ENCODE measurements at regions not wholly inside any gene's neighbourhood (a gene's known extent, or its start where the extent isn't known, plus 50 kb on each side); places are given as distances from the start of the nearest gene placed in this dataset.

DNA sequence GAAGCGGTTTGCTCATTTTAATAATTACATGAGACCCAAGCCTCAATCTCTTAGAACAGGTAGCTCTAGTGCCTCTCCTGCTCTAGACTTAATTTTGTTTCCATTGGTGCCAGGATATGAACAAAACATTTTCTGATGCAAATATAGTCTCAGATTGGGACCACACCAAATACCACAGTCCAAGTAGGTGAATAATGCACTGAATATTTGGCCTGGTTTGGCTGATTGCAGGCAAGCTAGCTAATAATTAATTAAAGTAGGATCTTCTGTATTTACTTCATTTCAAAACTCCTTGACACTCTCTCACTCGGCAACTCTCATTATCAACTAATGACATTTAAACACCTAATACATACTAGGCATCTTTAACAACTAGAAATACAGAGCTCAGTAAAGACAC lies 219.6 kb downstream of the LTN1 start:
- TF ChIP-seq, protein P1, sequence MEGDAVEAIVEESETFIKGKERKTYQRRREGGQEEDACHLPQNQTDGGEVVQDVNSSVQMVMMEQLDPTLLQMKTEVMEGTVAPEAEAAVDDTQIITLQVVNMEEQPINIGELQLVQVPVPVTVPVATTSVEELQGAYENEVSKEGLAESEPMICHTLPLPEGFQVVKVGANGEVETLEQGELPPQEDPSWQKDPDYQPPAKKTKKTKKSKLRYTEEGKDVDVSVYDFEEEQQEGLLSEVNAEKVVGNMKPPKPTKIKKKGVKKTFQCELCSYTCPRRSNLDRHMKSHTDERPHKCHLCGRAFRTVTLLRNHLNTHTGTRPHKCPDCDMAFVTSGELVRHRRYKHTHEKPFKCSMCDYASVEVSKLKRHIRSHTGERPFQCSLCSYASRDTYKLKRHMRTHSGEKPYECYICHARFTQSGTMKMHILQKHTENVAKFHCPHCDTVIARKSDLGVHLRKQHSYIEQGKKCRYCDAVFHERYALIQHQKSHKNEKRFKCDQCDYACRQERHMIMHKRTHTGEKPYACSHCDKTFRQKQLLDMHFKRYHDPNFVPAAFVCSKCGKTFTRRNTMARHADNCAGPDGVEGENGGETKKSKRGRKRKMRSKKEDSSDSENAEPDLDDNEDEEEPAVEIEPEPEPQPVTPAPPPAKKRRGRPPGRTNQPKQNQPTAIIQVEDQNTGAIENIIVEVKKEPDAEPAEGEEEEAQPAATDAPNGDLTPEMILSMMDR (IDR thresholded peaks at IDR 0.05 in 2 of 3, conservative IDR thresholded peaks at IDR 0.05 in 1 of 3; ENCODE audit: insufficient read depth in 2 of 3, low read depth in 1 of 3, low read length in 3 of 3), result no peak
- TF ChIP-seq, protein P2, sequence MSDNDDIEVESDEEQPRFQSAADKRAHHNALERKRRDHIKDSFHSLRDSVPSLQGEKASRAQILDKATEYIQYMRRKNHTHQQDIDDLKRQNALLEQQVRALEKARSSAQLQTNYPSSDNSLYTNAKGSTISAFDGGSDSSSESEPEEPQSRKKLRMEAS (CRISPR knock-in tag; IDR thresholded peaks at IDR 0.05), result no peak
- no peak for TF ChIP-seq MYBL2 (IDR thresholded peaks at IDR 0.05; ENCODE audit: low read depth)
- no peak for TF ChIP-seq MYBL2 (CRISPR knock-in tag; IDR thresholded peaks at IDR 0.05; ENCODE audit: borderline replicate concordance)
- TF ChIP-seq POLR3A (IDR thresholded peaks at IDR 0.05; ENCODE audit: borderline replicate concordance, extremely low read depth, insufficient read depth, insufficient read length), result no peak
- no peak for TF ChIP-seq PML (IDR thresholded peaks at IDR 0.05; ENCODE audit: low read length)
- TF ChIP-seq, protein P3, sequence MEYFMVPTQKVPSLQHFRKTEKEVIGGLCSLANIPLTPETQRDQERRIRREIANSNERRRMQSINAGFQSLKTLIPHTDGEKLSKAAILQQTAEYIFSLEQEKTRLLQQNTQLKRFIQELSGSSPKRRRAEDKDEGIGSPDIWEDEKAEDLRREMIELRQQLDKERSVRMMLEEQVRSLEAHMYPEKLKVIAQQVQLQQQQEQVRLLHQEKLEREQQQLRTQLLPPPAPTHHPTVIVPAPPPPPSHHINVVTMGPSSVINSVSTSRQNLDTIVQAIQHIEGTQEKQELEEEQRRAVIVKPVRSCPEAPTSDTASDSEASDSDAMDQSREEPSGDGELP (CRISPR knock-in tag; IDR thresholded peaks at IDR 0.05; ENCODE audit: borderline replicate concordance), result no peak
- TF ChIP-seq ATF1 (CRISPR knock-in tag; IDR thresholded peaks at IDR 0.05), result no peak
- no peak for TF ChIP-seq ATF1 (tag; IDR thresholded peaks at IDR 0.05)
